BLaER1 (cell line): ENCODE measurements at regions not wholly inside any gene's neighbourhood (a gene's known extent, or its start where the extent isn't known, plus 50 kb on each side); places are given as distances from the start of the nearest gene placed in this dataset.
"Not testable (repeated sequence)": the region's sequence is repeated elsewhere in the genome, so short reads cannot be mapped to it uniquely, and the experiment has no call there.

ENCODE experiments used
- H3K27ac ChIP-seq: shearing (Covaris generic); formaldehyde crosslinking; 2 replicates; pipeline ENCODE4 v1.8.1; 2022
- H3K27me3 ChIP-seq: shearing (Covaris generic); formaldehyde crosslinking; 2 replicates; pipeline ENCODE4 v1.8.1; 2022
- H3K36me3 ChIP-seq: shearing (Covaris generic); formaldehyde crosslinking; 2 replicates; pipeline ENCODE4 v1.8.1; 2022
- H3K4me1 ChIP-seq: shearing (Covaris generic); formaldehyde crosslinking; 2 replicates; pipeline ENCODE4 v1.8.1; 2022
- H3K4me2 ChIP-seq: shearing (Covaris generic); formaldehyde crosslinking; 2 replicates; pipeline ENCODE4 v1.8.1; 2022
- H3K4me3 ChIP-seq: shearing (Covaris generic); formaldehyde crosslinking; 2 replicates; pipeline ENCODE4 v1.8.1; 2022
- H3K9ac ChIP-seq: shearing (Covaris generic); formaldehyde crosslinking; 2 replicates; pipeline ENCODE4 v1.8.1; 2022
- H3K9me3 ChIP-seq: shearing (Covaris generic); formaldehyde crosslinking; 2 replicates; pipeline ENCODE4 v1.8.1; 2022
- H4K20me1 ChIP-seq: shearing (Covaris generic); formaldehyde crosslinking; 2 replicates; pipeline ENCODE4 v1.8.1; 2022
- Cebpa-rat ChIP-seq: shearing (Covaris generic); IDR thresholded peaks from 2 replicates; pipeline ENCODE4 v1.8.1; 2022

DNA sequence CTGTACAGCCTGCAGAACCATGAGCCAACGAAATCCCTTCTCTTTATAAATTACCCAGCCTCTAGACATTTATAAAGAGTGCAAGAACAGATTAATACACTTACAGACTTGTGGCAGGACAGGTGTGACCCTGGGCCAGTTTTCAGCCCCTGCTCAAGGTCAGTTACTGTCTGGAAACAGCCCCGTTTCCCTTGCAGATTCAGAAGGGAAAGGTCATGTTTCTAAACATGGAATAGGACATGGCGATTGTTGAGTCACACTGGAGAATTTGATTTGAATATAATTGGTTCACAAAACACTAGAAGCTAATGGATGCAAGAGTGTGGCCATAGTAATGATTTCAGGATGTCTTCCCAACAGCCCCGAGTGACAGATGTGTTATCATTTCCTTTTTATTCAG is 248.8 kb downstream of the DLL1 start:
- Histone ChIP-seq H3K4me1 (peaks cover 5% of the 10 kb centered on the region; the same call in 1 of the 2 replicates), H3K27me3 (no peaks in the 10 kb centered on the region), H3K27ac (no peak overlapping the region), H3K9me3 (no peaks in the 10 kb centered on the region), H3K4me2 (no peak overlapping the region), H3K36me3 (no peaks in the 10 kb centered on the region), H4K20me1 (no peaks in the 10 kb centered on the region), H3K9ac (no peak overlapping the region), H3K4me3 (no peak overlapping the region)
- TF ChIP-seq Cebpa-rat = no peak

DNA sequence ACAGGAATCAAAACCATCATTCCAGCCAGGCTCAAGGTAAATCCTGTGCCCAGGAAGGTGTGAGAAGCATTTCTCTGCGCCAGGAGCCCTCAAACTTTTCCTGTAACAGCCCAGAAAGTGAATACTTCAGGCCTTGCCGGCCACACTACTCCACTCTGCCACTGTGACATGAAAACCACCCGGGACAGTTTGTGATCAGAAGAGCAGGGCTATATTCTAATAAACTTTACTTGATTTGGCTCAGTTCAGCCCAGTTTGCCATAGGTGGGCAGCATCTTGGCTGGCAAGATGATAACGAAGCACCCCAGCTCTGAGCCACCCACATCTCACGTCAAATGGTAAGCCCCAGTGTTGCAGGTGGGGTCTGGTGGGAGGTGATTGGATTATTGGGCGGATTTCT is 249.4 kb downstream of the DLL1 start:
- no peak overlapping the region for H3K4me2 ChIP-seq
- H3K27me3 ChIP-seq = no peaks in the 10 kb centered on the region
- peaks cover 5% of the 10 kb centered on the region; the same call in 1 of the 2 replicates for H3K4me1 ChIP-seq
- H3K9me3 ChIP-seq = no peaks in the 10 kb centered on the region
- H3K27ac ChIP-seq = no peak overlapping the region
- H3K36me3 ChIP-seq = no peaks in the 10 kb centered on the region
- no peak for TF ChIP-seq Cebpa-rat
- no peak overlapping the region for H3K9ac ChIP-seq
- H4K20me1 ChIP-seq = no peaks in the 10 kb centered on the region
- H3K4me3 ChIP-seq = no peak overlapping the region

- Histone ChIP-seq H3K27me3 (no peaks in the 10 kb centered on the region), H3K9ac (no peak overlapping the region), H3K36me3 (no peaks in the 10 kb centered on the region), H3K4me1 (peaks cover 5% of the 10 kb centered on the region; the same call in 1 of the 2 replicates), H3K9me3 (no peaks in the 10 kb centered on the region), H4K20me1 (no peaks in the 10 kb centered on the region), H3K27ac (no peak overlapping the region), H3K4me3 (no peak overlapping the region), H3K4me2 (no peak overlapping the region)
- TF ChIP-seq Cebpa-rat = no peak
Observed at GRCh38 chr6:170040906-170041305, 250.0 kb downstream of the DLL1 start.

GRCh38 chr6:170040115-170040500 is 250.8 kb downstream of the DLL1 start:
- 0 out of 2 replicates have a peak, but pooled peaks cover 5% of the 10 kb centered on the region for H3K9me3 ChIP-seq
- no peak overlapping the region for H3K9ac ChIP-seq
- H3K4me3 ChIP-seq = no peak overlapping the region
- no peak for TF ChIP-seq Cebpa-rat
- H3K36me3 ChIP-seq = no peaks in the 10 kb centered on the region
- H3K27ac ChIP-seq = no peak overlapping the region
- H3K27me3 ChIP-seq = no peaks in the 10 kb centered on the region
- H4K20me1 ChIP-seq = no peaks in the 10 kb centered on the region
- no peak overlapping the region for H3K4me2 ChIP-seq
- peaks cover 5% of the 10 kb centered on the region; the same call in 1 of the 2 replicates for H3K4me1 ChIP-seq

DNA sequence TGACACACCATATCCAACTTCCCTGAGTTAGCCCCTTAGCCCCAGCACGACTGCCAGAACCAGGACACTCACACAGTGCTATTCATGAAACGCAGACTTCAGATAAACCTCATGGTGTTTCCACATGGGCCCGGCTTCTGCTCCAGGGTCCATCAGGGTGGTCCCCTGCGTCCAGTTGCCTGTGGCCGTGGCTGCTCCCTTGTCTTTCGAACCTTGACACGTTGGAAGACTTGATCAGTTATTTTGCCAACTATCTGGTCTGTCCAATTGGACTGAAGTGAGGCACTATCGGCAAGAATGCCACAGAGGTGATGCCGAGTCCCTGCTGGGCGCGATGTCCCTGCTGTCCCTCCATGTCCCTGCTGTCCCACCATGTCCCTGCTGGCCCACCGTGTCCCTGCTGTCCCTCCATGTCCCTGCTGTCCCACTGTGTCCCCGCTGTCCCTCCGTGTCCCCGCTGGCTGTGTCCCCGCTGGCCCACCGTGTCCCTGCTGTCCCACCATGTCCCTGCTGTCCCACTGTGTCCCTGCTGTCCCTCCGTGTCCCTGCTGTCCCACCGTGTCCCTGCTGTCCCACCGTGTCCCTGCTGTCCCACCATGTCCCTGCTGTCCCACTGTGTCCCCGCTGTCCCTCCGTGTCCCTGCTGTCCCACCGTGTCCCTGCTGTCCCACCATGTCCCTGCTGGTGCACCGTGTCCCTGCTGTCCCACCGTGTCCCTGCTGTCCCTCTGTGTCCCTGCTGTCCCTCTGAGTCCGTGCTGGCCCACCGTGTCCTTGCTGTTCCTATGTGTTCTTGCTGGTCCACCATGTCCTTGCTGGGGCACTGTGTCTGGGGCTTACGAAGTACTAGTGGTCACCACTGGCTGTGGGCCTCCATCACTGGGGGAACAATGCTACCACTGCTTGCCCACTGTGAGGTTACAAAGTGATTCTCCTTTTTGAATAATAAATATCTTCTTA is 251.4 kb downstream of the DLL1 start:
- no peak overlapping the region for H3K4me3 ChIP-seq
- H3K4me1 ChIP-seq = peaks cover 5% of the 10 kb centered on the region; the same call in 1 of the 2 replicates
- no peak overlapping the region for H3K4me2 ChIP-seq
- H3K9me3 ChIP-seq = peaks cover 6% of the 10 kb centered on the region; the same call in 1 of the 2 replicates
- H3K36me3 ChIP-seq = no peaks in the 10 kb centered on the region
- no peak overlapping the region for H3K27ac ChIP-seq
- no peaks in the 10 kb centered on the region for H4K20me1 ChIP-seq
- H3K27me3 ChIP-seq = no peaks in the 10 kb centered on the region
- H3K9ac ChIP-seq = no peak overlapping the region
- no peak for TF ChIP-seq Cebpa-rat

DNA sequence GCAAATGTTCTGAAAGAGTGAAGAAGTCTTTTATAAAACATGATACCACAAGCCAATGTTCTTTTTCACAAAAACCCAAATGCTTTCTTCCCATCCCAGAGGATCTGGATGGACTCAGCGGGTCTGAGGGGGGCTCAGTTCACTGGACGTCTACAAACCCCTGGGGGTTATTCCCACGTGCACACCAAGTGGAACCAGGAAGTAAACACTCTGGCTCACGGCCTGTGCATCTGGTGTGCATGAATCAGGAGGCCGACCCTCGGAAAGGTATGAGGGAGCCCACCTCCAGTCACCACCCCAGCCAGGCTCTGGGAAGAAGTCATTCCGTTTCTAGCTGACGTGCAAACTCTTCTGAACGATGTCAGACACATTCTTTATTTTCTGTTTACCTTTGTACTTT is 252.2 kb downstream of the DLL1 start:
- Histone ChIP-seq H3K36me3 (no peaks in the 10 kb centered on the region), H3K4me2 (no peak overlapping the region), H3K27ac (no peak overlapping the region), H3K4me1 (peaks cover 5% of the 10 kb centered on the region; the same call in 1 of the 2 replicates), H3K4me3 (no peak overlapping the region), H3K9ac (no peak overlapping the region), H4K20me1 (no peaks in the 10 kb centered on the region), H3K27me3 (no peaks in the 10 kb centered on the region), H3K9me3 (peaks cover 13% of the 10 kb centered on the region)
- no peak for TF ChIP-seq Cebpa-rat

DNA sequence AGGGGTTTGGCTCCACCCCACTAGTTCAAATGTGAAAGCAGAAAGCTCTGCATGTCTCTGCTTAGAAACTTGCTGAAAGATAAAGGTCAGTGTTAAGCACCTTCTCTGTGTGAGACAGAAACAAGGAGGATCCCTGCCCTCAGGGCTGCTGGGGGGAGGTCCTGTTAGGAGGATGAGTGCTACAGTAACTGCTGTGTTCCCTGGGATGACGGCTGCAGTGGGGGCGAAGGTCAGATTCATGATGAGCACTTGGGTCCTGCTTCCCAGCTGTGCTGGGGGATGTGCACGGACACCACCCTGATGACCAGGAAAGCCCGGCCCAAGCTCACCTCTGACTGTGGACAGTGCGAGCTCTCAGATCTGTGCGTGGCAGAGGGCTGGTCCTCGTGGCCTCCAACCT is 252.6 kb downstream of the DLL1 start:
- Histone ChIP-seq H3K4me3 (no peak overlapping the region), H3K36me3 (no peaks in the 10 kb centered on the region), H3K27ac (no peak overlapping the region), H3K27me3 (no peaks in the 10 kb centered on the region), H3K4me2 (no peak overlapping the region), H3K4me1 (peaks cover 5% of the 10 kb centered on the region; the same call in 1 of the 2 replicates), H3K9me3 (peaks cover 17% of the 10 kb centered on the region), H3K9ac (no peak overlapping the region), H4K20me1 (no peaks in the 10 kb centered on the region)
- no peak for TF ChIP-seq Cebpa-rat

- Histone ChIP-seq H3K36me3 (no peaks in the 10 kb centered on the region), H4K20me1 (no peaks in the 10 kb centered on the region), H3K9ac (no peak overlapping the region), H3K27ac (no peak overlapping the region), H3K4me3 (no peak overlapping the region), H3K4me1 (peaks cover 5% of the 10 kb centered on the region; the same call in 1 of the 2 replicates), H3K27me3 (no peaks in the 10 kb centered on the region), H3K9me3 (peaks cover 23% of the 10 kb centered on the region), H3K4me2 (no peak overlapping the region)
- TF ChIP-seq Cebpa-rat = no peak
Observed at GRCh38 chr6:170037541-170038250, 253.2 kb downstream of the DLL1 start.

- no peak overlapping the region for H3K4me2 ChIP-seq
- H3K27ac ChIP-seq = no peak overlapping the region
- peaks cover 5% of the 10 kb centered on the region; the same call in 1 of the 2 replicates for H3K4me1 ChIP-seq
- H3K9ac ChIP-seq = no peak overlapping the region
- no peaks in the 10 kb centered on the region for H3K27me3 ChIP-seq
- no peak overlapping the region for H3K4me3 ChIP-seq
- H3K9me3 ChIP-seq = peaks cover 27% of the 10 kb centered on the region
- H3K36me3 ChIP-seq = no peaks in the 10 kb centered on the region
- H4K20me1 ChIP-seq = no peaks in the 10 kb centered on the region
- no peak for TF ChIP-seq Cebpa-rat
Observed at GRCh38 chr6:170036916-170037315, 254.0 kb downstream of the DLL1 start.

GRCh38 chr6:170036367-170036766 is 254.5 kb downstream of the DLL1 start:
- peaks cover 27% of the 10 kb centered on the region for H3K9me3 ChIP-seq
- H3K9ac ChIP-seq, H3K27ac ChIP-seq, H3K27me3 ChIP-seq, H3K36me3 ChIP-seq, H4K20me1 ChIP-seq, H3K4me1 ChIP-seq, H3K4me2 ChIP-seq, H3K4me3 ChIP-seq: not testable (repeated sequence)
